ENCODE measurements at regions not wholly inside any gene's neighbourhood (a gene's known extent, or its start where the extent isn't known, plus 50 kb on each side); places are given as distances from the start of the nearest gene placed in this dataset.

- POLR2A ChIA-PET = no interaction called here
- no peaks in the 10 kb centered on the region for H3K4me1 Mint-ChIP-seq (ENCODE audit: low read depth)
- TF ChIP-seq CTCF (IDR thresholded peaks at IDR 0.05) = no peak
- ATAC-seq (no peak), DNase-seq (no peak)
- H3K27ac Mint-ChIP-seq = no peak overlapping the region
- H3K27me3 Mint-ChIP-seq = no peaks in the 10 kb centered on the region
- intact Hi-C loops (cut with micrococcal nuclease) = no loop called here
- H3K36me3 Mint-ChIP-seq (ENCODE audit: low read depth) = no peaks in the 10 kb centered on the region
- peaks cover 6% of the 10 kb centered on the region for H3K9me3 Mint-ChIP-seq
- H3K4me3 Mint-ChIP-seq = no peak overlapping the region
- CTCF ChIA-PET = no interaction called here
Measured at GRCh38 chr18:65265761-65266160, 485.1 kb upstream of the CDH7 start.

- ChIA-PET POLR2A (no interaction called here), CTCF (no interaction called here)
- no peak overlapping the region for H3K27ac Mint-ChIP-seq
- no peaks in the 10 kb centered on the region for H3K27me3 Mint-ChIP-seq
- TF ChIP-seq CTCF (IDR thresholded peaks at IDR 0.05) = no peak
- no peaks in the 10 kb centered on the region for H3K36me3 Mint-ChIP-seq (ENCODE audit: low read depth)
- intact Hi-C loops (cut with micrococcal nuclease) = no loop called here
- no peak for DNase-seq
- no peak for ATAC-seq
- peaks cover 6% of the 10 kb centered on the region for H3K9me3 Mint-ChIP-seq
- H3K4me3 Mint-ChIP-seq = no peak overlapping the region
- no peaks in the 10 kb centered on the region for H3K4me1 Mint-ChIP-seq (ENCODE audit: low read depth)
Measured at GRCh38 chr18:65260030-65260429, 490.8 kb upstream of the CDH7 start.

- H3K36me3 Mint-ChIP-seq (ENCODE audit: low read depth) = no peaks in the 10 kb centered on the region
Measured at GRCh38 chr18:65259403-65259802, 491.4 kb upstream of the CDH7 start.

GRCh38 chr18:65257149-65257548 lies 493.7 kb upstream of the CDH7 start:
- Mint-ChIP-seq H3K4me1 (ENCODE audit: low read depth) (no peaks in the 10 kb centered on the region), H3K27me3 (no peaks in the 10 kb centered on the region), H3K9me3 (peaks cover 13% of the 10 kb centered on the region), H3K27ac (no peak overlapping the region), H3K36me3 (ENCODE audit: low read depth) (no peaks in the 10 kb centered on the region), H3K4me3 (no peak overlapping the region)
- ChIA-PET POLR2A (no interaction called here), CTCF (interaction anchor here (1.5 kb wide), 1 partner anchor 9 kb away, joined by 4 read pairs; no protein-coding TSS in a partner anchor)
- TF ChIP-seq CTCF (IDR thresholded peaks at IDR 0.05) = no peak
- ATAC-seq (no peak), DNase-seq (no peak)
- intact Hi-C loops (cut with micrococcal nuclease) = no loop called here

More at GRCh38 chr18:65259403-65259802, 491.4 kb upstream of the CDH7 start:
- ChIA-PET CTCF (no interaction called here), POLR2A (no interaction called here)
- Mint-ChIP-seq H3K27me3 (no peaks in the 10 kb centered on the region), H3K27ac (no peak overlapping the region), H3K4me3 (no peak overlapping the region), H3K9me3 (peaks cover 6% of the 10 kb centered on the region), H3K4me1 (ENCODE audit: low read depth) (no peaks in the 10 kb centered on the region)
- DNase-seq = no peak
- no peak for TF ChIP-seq CTCF (IDR thresholded peaks at IDR 0.05)
- ATAC-seq = no peak
- intact Hi-C loops (cut with micrococcal nuclease) = no loop called here

- Mint-ChIP-seq H3K4me3 (no peak overlapping the region), H3K27ac (no peak overlapping the region), H3K4me1 (ENCODE audit: low read depth) (no peaks in the 10 kb centered on the region), H3K9me3 (peaks cover 15% of the 10 kb centered on the region), H3K36me3 (ENCODE audit: low read depth) (no peaks in the 10 kb centered on the region), H3K27me3 (no peaks in the 10 kb centered on the region)
- intact Hi-C loops (cut with micrococcal nuclease) = no loop called here
- no peak for ATAC-seq
- ChIA-PET CTCF (no interaction called here), POLR2A (no interaction called here)
- DNase-seq = no peak
- TF ChIP-seq CTCF (IDR thresholded peaks at IDR 0.05) = no peak
Measured at GRCh38 chr18:65255417-65255816, 495.4 kb upstream of the CDH7 start.
